ENCODE measurements at regions not wholly inside any gene's neighbourhood (a gene's known extent, or its start where the extent isn't known, plus 50 kb on each side); places are given as distances from the start of the nearest gene placed in this dataset.

GRCh38 chr4:11782859-11783258, 354.2 kb upstream of the HS3ST1 start (continued):
- TF ChIP-seq PREB (CRISPR knock-in tag; IDR thresholded peaks at IDR 0.05; ENCODE audit: borderline replicate concordance) (no peak), CREB1 (CRISPR knock-in tag; IDR thresholded peaks at IDR 0.05) (no peak), MXD4 (CRISPR knock-in tag; IDR thresholded peaks at IDR 0.05; ENCODE audit: borderline replicate concordance) (no peak)

- H3K36me3 Mint-ChIP-seq: peaks cover 23% of the 10 kb centered on the region
- no peak overlapping the region for H3K4me3 Mint-ChIP-seq
- H3K4me1 Mint-ChIP-seq: no peaks in the 10 kb centered on the region
- CTCF ChIA-PET: no interaction called here
- no peak for ATAC-seq
- DNase-seq (ENCODE audit: low spot score): no peak
- H3K9me3 Mint-ChIP-seq: peaks cover 55% of the 10 kb centered on the region
- TF ChIP-seq JAZF1 (CRISPR knock-in tag; IDR thresholded peaks at IDR 0.05) (no peak), GRHL2 (CRISPR knock-in tag; IDR thresholded peaks at IDR 0.05; ENCODE audit: insufficient replicate concordance, severe bottlenecking) (no peak), MXD4 (CRISPR knock-in tag; IDR thresholded peaks at IDR 0.05; ENCODE audit: borderline replicate concordance) (no peak), TEAD1 (CRISPR knock-in tag; IDR thresholded peaks at IDR 0.05) (no peak), ZNF425 (CRISPR knock-in tag; conservative IDR thresholded peaks at IDR 0.05) (no peak), NFYB (CRISPR knock-in tag; conservative IDR thresholded peaks at IDR 0.05; ENCODE audit: low read depth) (no peak), ZNF121 (CRISPR knock-in tag; IDR thresholded peaks at IDR 0.05) (no peak), NFATC4 (CRISPR knock-in tag; IDR thresholded peaks at IDR 0.05) (no peak), E2F1 (CRISPR knock-in tag; IDR thresholded peaks at IDR 0.05) (no peak), SOX15 (CRISPR knock-in tag; IDR thresholded peaks at IDR 0.05) (no peak), MYBL2 (CRISPR knock-in tag; IDR thresholded peaks at IDR 0.05) (no peak)
- POLR2A ChIA-PET: no interaction called here
- H3K27me3 Mint-ChIP-seq (ENCODE audit: low read depth): no peaks in the 10 kb centered on the region
- H3K27ac Mint-ChIP-seq: no peak overlapping the region
Measured at GRCh38 chr4:11777447-11777846, 348.8 kb upstream of the HS3ST1 start.

GRCh38 chr4:11774346-11774745, 345.7 kb upstream of the HS3ST1 start:
- no peak for TF ChIP-seq ZNF671 (CRISPR knock-in tag; IDR thresholded peaks at IDR 0.05)
- H3K9me3 Mint-ChIP-seq: peaks cover 58% of the 10 kb centered on the region
- CTCF ChIA-PET: no interaction called here

GRCh38 chr4:11773798-11774197, 345.1 kb upstream of the HS3ST1 start:
- DNase-seq (ENCODE audit: low spot score) (no peak), ATAC-seq (no peak)
- Mint-ChIP-seq H3K4me1 (no peaks in the 10 kb centered on the region), H3K9me3 (peaks cover 58% of the 10 kb centered on the region), H3K36me3 (peaks cover 20% of the 10 kb centered on the region), H3K4me3 (no peak overlapping the region), H3K27me3 (ENCODE audit: low read depth) (no peaks in the 10 kb centered on the region), H3K27ac (no peak overlapping the region)
- ChIA-PET CTCF (no interaction called here), POLR2A (no interaction called here)
- no peak for TF ChIP-seq TCF7 (CRISPR knock-in tag; IDR thresholded peaks at IDR 0.05; ENCODE audit: low read depth)
- TF ChIP-seq ZNF423 (CRISPR knock-in tag; IDR thresholded peaks at IDR 0.05): no peak
- TF ChIP-seq CBFB (CRISPR knock-in tag; IDR thresholded peaks at IDR 0.05; ENCODE audit: low read depth): no peak
- no peak for TF ChIP-seq SOX15 (CRISPR knock-in tag; IDR thresholded peaks at IDR 0.05)
- no peak for TF ChIP-seq AR (CRISPR knock-in tag; IDR thresholded peaks at IDR 0.05)
- no peak for TF ChIP-seq PRRX2 (CRISPR knock-in tag; IDR thresholded peaks at IDR 0.05)
- no peak for TF ChIP-seq ZSCAN18 (CRISPR knock-in tag; IDR thresholded peaks at IDR 0.05)
- no peak for TF ChIP-seq ZNF232 (CRISPR knock-in tag; IDR thresholded peaks at IDR 0.05)
- TF ChIP-seq FOXK1 (CRISPR knock-in tag; IDR thresholded peaks at IDR 0.05): no peak
- no peak for TF ChIP-seq ATF2 (CRISPR knock-in tag; IDR thresholded peaks at IDR 0.05; ENCODE audit: borderline replicate concordance, low read depth)

More at GRCh38 chr4:11774346-11774745, 345.7 kb upstream of the HS3ST1 start:
- POLR2A ChIA-PET: no interaction called here
- DNase-seq (ENCODE audit: low spot score): no peak
- Mint-ChIP-seq H3K27ac (no peak overlapping the region), H3K4me3 (no peak overlapping the region), H3K36me3 (peaks cover 20% of the 10 kb centered on the region), H3K27me3 (ENCODE audit: low read depth) (no peaks in the 10 kb centered on the region), H3K4me1 (no peaks in the 10 kb centered on the region)
- no peak for ATAC-seq
